ENCODE measurements at regions not wholly inside any gene's neighbourhood (a gene's known extent, or its start where the extent isn't known, plus 50 kb on each side); places are given as distances from the start of the nearest gene placed in this dataset.

DNA sequence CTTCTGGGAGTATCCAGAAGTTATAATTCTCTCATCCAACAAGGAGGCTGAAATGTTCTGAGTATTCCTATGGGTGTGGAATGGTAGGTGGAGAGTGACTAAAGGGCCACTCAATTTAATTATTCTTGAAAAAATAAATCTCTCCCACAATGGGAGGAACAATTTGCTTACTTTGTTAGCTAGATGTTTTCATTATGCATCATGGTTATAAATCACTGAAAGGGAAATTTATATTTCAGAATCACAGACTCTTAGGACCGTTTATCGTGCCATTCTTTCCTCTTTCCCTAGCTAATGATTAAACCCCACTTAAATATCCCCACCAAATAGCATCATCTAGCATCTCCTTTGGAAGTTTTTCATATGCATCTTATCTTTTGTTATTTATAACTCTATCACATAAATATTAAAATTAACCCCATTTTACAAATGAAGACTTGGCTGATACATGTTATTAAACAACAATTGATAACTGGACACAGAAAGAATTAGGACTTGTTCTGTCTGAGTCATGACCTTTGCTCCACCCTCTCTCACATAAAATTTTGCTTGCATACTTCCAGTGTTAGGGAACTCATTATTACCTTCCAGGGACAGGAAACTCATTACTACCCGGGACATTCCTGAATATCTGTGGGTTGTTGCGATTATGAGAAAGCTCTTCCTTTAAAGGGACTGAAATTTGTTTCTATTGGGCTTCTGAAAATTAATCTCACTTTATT is 94.9 kb upstream of the NMUR2 start:
- no peak overlapping the region for H3K4me3 ChIP-seq (ENCODE audit: low read depth, low read length)
- H3K36me3 ChIP-seq, result no peaks in the 10 kb centered on the region
- no peaks in the 10 kb centered on the region for H3K27me3 ChIP-seq
- no peaks in the 10 kb centered on the region for H3K4me1 ChIP-seq
- no peak for DNase-seq
- TF ChIP-seq, protein P1, sequence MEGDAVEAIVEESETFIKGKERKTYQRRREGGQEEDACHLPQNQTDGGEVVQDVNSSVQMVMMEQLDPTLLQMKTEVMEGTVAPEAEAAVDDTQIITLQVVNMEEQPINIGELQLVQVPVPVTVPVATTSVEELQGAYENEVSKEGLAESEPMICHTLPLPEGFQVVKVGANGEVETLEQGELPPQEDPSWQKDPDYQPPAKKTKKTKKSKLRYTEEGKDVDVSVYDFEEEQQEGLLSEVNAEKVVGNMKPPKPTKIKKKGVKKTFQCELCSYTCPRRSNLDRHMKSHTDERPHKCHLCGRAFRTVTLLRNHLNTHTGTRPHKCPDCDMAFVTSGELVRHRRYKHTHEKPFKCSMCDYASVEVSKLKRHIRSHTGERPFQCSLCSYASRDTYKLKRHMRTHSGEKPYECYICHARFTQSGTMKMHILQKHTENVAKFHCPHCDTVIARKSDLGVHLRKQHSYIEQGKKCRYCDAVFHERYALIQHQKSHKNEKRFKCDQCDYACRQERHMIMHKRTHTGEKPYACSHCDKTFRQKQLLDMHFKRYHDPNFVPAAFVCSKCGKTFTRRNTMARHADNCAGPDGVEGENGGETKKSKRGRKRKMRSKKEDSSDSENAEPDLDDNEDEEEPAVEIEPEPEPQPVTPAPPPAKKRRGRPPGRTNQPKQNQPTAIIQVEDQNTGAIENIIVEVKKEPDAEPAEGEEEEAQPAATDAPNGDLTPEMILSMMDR (IDR thresholded peaks at IDR 0.05; ENCODE audit: low read depth, low read length), result no peak
- H3K9me3 ChIP-seq, result no peaks in the 10 kb centered on the region

DNA sequence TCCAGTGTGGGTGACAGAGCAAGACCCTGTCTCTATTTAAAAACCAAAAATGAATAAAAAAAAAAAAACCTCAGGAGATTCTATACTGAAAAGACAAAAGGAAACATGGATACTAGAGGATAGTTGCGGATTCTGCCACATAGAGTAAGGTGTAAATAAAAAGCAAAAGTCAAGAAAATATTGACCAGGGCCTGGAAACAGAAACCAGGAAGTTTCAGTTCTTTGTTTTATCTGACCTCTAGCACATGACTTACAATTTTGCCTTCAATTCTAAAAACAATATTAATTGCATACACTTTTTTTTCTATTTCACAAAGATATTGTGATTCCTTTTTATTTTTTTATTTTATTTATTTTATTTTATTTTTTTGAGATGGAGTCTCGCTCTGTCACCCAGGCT is 96.2 kb upstream of the NMUR2 start:
- H3K27me3 ChIP-seq, result no peaks in the 10 kb centered on the region
- no peak for DNase-seq
- no peaks in the 10 kb centered on the region for H3K4me1 ChIP-seq
- TF ChIP-seq, protein P1 (IDR thresholded peaks at IDR 0.05; ENCODE audit: low read depth, low read length), result no peak
- no peaks in the 10 kb centered on the region for H3K9me3 ChIP-seq
- no peak overlapping the region for H3K4me3 ChIP-seq (ENCODE audit: low read depth, low read length)
- no peaks in the 10 kb centered on the region for H3K36me3 ChIP-seq

DNA sequence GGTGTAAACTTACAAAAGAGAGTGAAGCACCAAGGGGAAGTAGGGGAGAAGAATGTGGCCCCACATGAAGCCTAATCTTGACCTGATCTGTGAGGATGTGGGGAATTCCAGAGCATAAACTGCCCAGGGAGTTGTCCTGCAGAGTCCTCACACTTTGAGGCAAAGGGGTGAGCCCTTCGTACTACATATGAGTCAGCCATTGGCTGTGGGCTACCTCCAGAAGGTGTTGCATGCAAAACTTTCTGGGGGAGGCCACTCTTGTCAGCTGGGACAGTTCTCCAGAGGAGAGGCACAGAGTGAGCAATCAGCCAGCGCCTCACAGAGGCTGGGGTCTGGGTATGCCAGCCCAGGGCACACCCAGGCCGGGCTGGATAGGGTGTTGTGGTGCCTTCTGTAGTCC is 98.1 kb upstream of the NMUR2 start:
- Histone ChIP-seq H3K4me1 (no peaks in the 10 kb centered on the region), H3K4me3 (ENCODE audit: low read depth, low read length) (no peak overlapping the region), H3K36me3 (no peaks in the 10 kb centered on the region), H3K9me3 (no peaks in the 10 kb centered on the region), H3K27me3 (no peaks in the 10 kb centered on the region)
- no peak for DNase-seq
- TF ChIP-seq, protein P1 (IDR thresholded peaks at IDR 0.05; ENCODE audit: low read depth, low read length), result no peak

DNA sequence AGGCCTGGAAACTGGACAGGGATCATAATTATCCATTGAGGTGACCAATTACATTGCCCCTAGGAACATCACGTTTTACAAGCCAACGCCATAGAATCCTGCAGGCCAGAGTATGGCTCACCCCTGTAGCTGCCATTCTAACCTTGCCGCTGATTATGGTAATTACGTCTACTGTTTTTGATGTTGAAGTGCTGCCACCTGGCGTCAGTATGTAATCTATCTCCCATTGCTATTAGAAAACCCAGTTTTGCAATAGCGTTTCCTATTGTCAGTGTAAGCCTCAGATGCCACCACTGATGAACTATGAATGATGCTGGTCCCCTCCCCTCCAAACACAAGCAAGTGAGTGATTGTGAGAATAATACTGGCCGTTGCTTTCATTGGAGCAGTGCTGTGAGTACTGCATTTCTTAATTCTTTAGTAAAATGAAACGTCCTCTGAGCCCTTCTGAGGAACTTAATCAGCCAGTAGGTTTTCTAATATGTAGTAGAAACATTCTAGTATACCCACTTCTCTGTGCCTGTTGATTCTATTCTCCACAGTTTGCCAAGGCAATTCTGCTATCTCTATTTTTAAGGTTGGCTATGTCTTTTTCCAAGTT is 100.5 kb upstream of the NMUR2 start:
- no peaks in the 10 kb centered on the region for H3K36me3 ChIP-seq
- no peaks in the 10 kb centered on the region for H3K9me3 ChIP-seq
- H3K4me3 ChIP-seq (ENCODE audit: low read depth, low read length), result no peak overlapping the region
- H3K27me3 ChIP-seq, result no peaks in the 10 kb centered on the region; the same call in 1 of the 2 replicates
- peak; percentile 45 for DNase-seq
- H3K4me1 ChIP-seq, result no peaks in the 10 kb centered on the region
- TF ChIP-seq, protein P1 (IDR thresholded peaks at IDR 0.05; ENCODE audit: low read depth, low read length), result peak; percentile 67

DNA sequence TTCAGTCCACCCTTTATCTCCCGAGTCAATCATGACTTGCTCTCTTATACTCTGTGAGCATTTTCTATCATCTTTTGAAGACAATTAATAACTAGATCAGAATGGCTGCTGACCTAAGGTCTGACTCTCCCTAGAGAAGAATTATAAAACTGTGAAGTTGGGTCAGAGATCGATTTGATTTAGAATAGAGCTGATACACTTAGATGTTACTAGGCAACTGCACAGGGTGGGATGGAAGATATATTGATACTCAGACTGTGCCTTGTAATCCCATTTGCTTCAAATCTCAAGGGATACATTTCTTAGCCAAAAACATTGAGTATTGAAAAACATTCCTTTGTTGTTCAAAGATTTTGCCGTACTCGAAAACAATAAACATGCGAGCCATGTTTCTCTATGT is 106.0 kb upstream of the NMUR2 start:
- Histone ChIP-seq H3K9me3 (no peaks in the 10 kb centered on the region), H3K4me1 (no peaks in the 10 kb centered on the region), H3K36me3 (no peaks in the 10 kb centered on the region), H3K4me3 (ENCODE audit: low read depth, low read length) (no peak overlapping the region), H3K27me3 (no peaks in the 10 kb centered on the region; the same call in 1 of the 2 replicates)
- DNase-seq, result no peak
- TF ChIP-seq, protein P1 (IDR thresholded peaks at IDR 0.05; ENCODE audit: low read depth, low read length), result no peak

DNA sequence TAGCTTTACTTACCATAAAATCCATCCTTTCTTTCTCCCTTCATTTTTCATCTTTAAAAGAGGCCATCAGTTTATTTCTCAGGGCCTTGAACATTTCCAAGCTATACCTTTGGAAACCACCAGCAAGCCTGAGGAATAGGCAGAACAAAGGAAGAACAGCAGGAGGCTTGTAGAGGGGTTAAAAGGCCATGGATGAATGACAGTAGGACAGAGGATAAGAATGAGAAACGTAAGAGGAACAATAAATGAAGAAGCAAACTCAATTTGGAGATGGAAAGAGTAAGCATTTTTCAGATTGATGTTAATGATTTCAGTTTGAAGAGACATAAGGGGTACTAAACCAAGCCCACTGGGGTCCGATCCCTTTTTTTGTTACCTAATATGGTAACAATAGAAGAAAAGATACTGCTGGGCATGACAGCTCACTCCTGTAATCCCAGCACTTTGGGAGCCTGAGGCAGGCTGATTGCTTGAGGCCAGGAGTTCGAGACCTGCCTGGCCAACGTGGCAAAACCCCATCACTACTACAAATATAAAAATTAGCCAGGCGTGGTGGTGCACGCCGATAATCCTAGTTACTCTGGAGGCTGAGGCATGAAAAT is 106.6 kb upstream of the NMUR2 start:
- Histone ChIP-seq H3K36me3 (no peaks in the 10 kb centered on the region), H3K4me3 (ENCODE audit: low read depth, low read length) (no peak overlapping the region), H3K4me1 (no peaks in the 10 kb centered on the region), H3K27me3 (no peaks in the 10 kb centered on the region; the same call in 1 of the 2 replicates), H3K9me3 (no peaks in the 10 kb centered on the region)
- no peak for DNase-seq
- TF ChIP-seq, protein P1 (IDR thresholded peaks at IDR 0.05; ENCODE audit: low read depth, low read length), result no peak

All from BE2C (cell line).